Trophoblast cell (in vitro differentiated cells and primary cell): ENCODE measurements at regions not wholly inside any gene's neighbourhood (a gene's known extent, or its start where the extent isn't known, plus 50 kb on each side); places are given as distances from the start of the nearest gene placed in this dataset.

Experiments
- DNase-seq, 2 donors: peaks; one replicate each; pipeline ENCODE4 v3.0.0-alpha.2; 2016
- H2AFZ ChIP-seq: 2 replicates; pipeline ENCODE4 v1.6.1; 2013; ENCODE audit warnings: low read length, moderate library complexity, mild to moderate bottlenecking; ENCODE audit not compliant: insufficient read depth, poor library complexity
- H2AK5ac ChIP-seq: 2 replicates; pipeline ENCODE4 v1.6.1; 2013; ENCODE audit warnings: mild to moderate bottlenecking, low read length
- H2BK120ac ChIP-seq: 2 replicates; pipeline ENCODE4 v1.6.1; 2013; ENCODE audit warnings: low read length, mild to moderate bottlenecking, moderate library complexity; ENCODE audit not compliant: insufficient read depth, poor library complexity
- H2BK12ac ChIP-seq: 2 replicates; pipeline ENCODE4 v1.6.1; 2013; ENCODE audit warnings: mild to moderate bottlenecking, low read length, moderate library complexity
- H2BK5ac ChIP-seq: 2 replicates; pipeline ENCODE4 v1.6.1; 2013; ENCODE audit warnings: low read length, low read depth, moderate library complexity, mild to moderate bottlenecking; ENCODE audit not compliant: poor library complexity
- H3K14ac ChIP-seq: 2 replicates; pipeline ENCODE4 v1.6.1; 2013; ENCODE audit warnings: mild to moderate bottlenecking, low read length
- H3K18ac ChIP-seq: 2 replicates; pipeline ENCODE4 v1.6.1; 2013; ENCODE audit warnings: mild to moderate bottlenecking, low read length
- H3K23ac ChIP-seq: 2 replicates; pipeline ENCODE4 v1.6.1; 2013; ENCODE audit warnings: low read length
- H3K27ac ChIP-seq: 2 replicates; pipeline ENCODE4 v1.5.1; 2013; ENCODE audit warnings: low read depth, mild to moderate bottlenecking, inconsistent platforms, low read length, moderate library complexity
- H3K27me3 ChIP-seq: 2 replicates; pipeline ENCODE4 v1.6.1; 2013; ENCODE audit warnings: inconsistent platforms, mild to moderate bottlenecking, low read length, moderate library complexity; ENCODE audit not compliant: insufficient read depth
- H3K36me3 ChIP-seq, 2 experiments: 1 replicate in 1 of 2; 2 replicates in 1 of 2; pipeline ENCODE4 v1.6.1; 2013; ENCODE audit warnings: low read length in 2 of 2, mild to moderate bottlenecking in 2 of 2, moderate library complexity in 1 of 2; ENCODE audit not compliant: insufficient read depth in 2 of 2, control insufficient read depth in 1 of 2
- H3K4ac ChIP-seq: 2 replicates; pipeline ENCODE4 v1.6.1; 2013; ENCODE audit warnings: low read depth, mild to moderate bottlenecking, low read length, moderate library complexity
- H3K4me1 ChIP-seq, 2 experiments: 1 replicate in 1 of 2; 2 replicates in 1 of 2; pipeline ENCODE4 v1.6.1; 2013; ENCODE audit warnings: low read length in 2 of 2, mild to moderate bottlenecking in 2 of 2, moderate library complexity in 1 of 2; ENCODE audit not compliant: insufficient read depth in 2 of 2, control insufficient read depth in 1 of 2
- H3K4me2 ChIP-seq: 2 replicates; pipeline ENCODE4 v1.6.1; 2013; ENCODE audit warnings: inconsistent platforms, mild to moderate bottlenecking, low read length, moderate library complexity
- H3K4me3 ChIP-seq: 2 replicates; pipeline ENCODE4 v1.5.1; 2013; ENCODE audit warnings: mild to moderate bottlenecking, low read depth, low read length, inconsistent platforms
- H3K79me1 ChIP-seq: one replicate; pipeline ENCODE4 v1.6.1; 2013; ENCODE audit warnings: low read length
- H3K79me2 ChIP-seq: 2 replicates; pipeline ENCODE4 v1.6.1; 2013; ENCODE audit warnings: low read length, mild to moderate bottlenecking; ENCODE audit not compliant: control insufficient read depth, insufficient read depth, poor library complexity
- H3K9ac ChIP-seq: 2 replicates; pipeline ENCODE4 v1.6.1; 2013; ENCODE audit warnings: mild to moderate bottlenecking, low read length
- H3K9me3 ChIP-seq: 2 replicates; pipeline ENCODE4 v1.6.1; 2013; ENCODE audit warnings: low read depth, mild to moderate bottlenecking, control low read depth, inconsistent platforms, low read length; ENCODE audit not compliant: insufficient read depth
- H4K12ac ChIP-seq: 2 replicates; pipeline ENCODE4 v1.6.1; 2013; ENCODE audit warnings: low read depth, mild to moderate bottlenecking, low read length, moderate library complexity
- H4K8ac ChIP-seq: 2 replicates; pipeline ENCODE4 v1.6.1; 2013; ENCODE audit warnings: low read depth, mild to moderate bottlenecking, low read length, moderate library complexity
- H4K91ac ChIP-seq: one replicate; pipeline ENCODE4 v1.6.1; 2013; ENCODE audit warnings: low read depth, mild to moderate bottlenecking, low read length, moderate library complexity
- WGBS: extraction: QIAGEN DNeasy Blood & Tissue Kit; methylation state at CpG from one replicate; pipeline ENCODE4 v1.1.7; 2013; ENCODE audit warnings: missing lambda C conversion rate; ENCODE audit not compliant: insufficient read length, insufficient coverage; ENCODE audit errors: extremely low coverage; 5-methylcytosine and 5-hydroxymethylcytosine counted together

GRCh38 chr4:115278830-115279229 is 165.4 kb upstream of the NDST4 start:
- DNase-seq: no peak
- WGBS: no CpG with 5 or more reads among the region's 1 CpG
- Histone ChIP-seq H3K23ac (no peak overlapping the region), H3K18ac (no peak overlapping the region), H2BK12ac (no peak overlapping the region), H3K14ac (no peak overlapping the region), H3K4me2 (no peak overlapping the region), H2AK5ac (no peak overlapping the region), H2BK120ac (no peak overlapping the region), H4K8ac (no peak overlapping the region), H3K79me2 (no peaks in the 10 kb centered on the region), H3K4me3 (no peak overlapping the region), H3K27me3 (no peaks in the 10 kb centered on the region), H2AFZ (no peak overlapping the region), H3K4ac (no peak overlapping the region), H3K79me1 (no peaks in the 10 kb centered on the region), H3K4me1 (no peaks in the 10 kb centered on the region), H4K91ac (no peak overlapping the region), H3K27ac (no peak overlapping the region), H3K9ac (no peak overlapping the region), H3K9me3 (no peaks in the 10 kb centered on the region), H2BK5ac (no peak overlapping the region), H3K36me3 (no peaks in the 10 kb centered on the region), H4K12ac (no peak overlapping the region)

- Histone ChIP-seq H3K14ac (no peak overlapping the region), H2BK5ac (no peak overlapping the region), H3K18ac (no peak overlapping the region), H3K9ac (no peak overlapping the region), H3K27me3 (no peaks in the 10 kb centered on the region), H2BK12ac (no peak overlapping the region), H3K4ac (no peak overlapping the region), H3K9me3 (no peaks in the 10 kb centered on the region), H2AK5ac (no peak overlapping the region), H3K79me1 (no peaks in the 10 kb centered on the region), H2AFZ (no peak overlapping the region), H4K8ac (no peak overlapping the region), H4K12ac (no peak overlapping the region), H4K91ac (no peak overlapping the region), H3K4me1 (no peaks in the 10 kb centered on the region), H3K36me3 (no peaks in the 10 kb centered on the region), H3K27ac (no peak overlapping the region), H3K79me2 (no peaks in the 10 kb centered on the region), H3K23ac (no peak overlapping the region), H3K4me3 (no peak overlapping the region), H3K4me2 (no peak overlapping the region), H2BK120ac (no peak overlapping the region)
- no CpG with 5 or more reads among the region's 2 CpGs for WGBS
- no peak for DNase-seq
Measured at GRCh38 chr4:115275615-115276014, 162.2 kb upstream of the NDST4 start.

GRCh38 chr4:115274545-115274944 is 161.1 kb upstream of the NDST4 start:
- Histone ChIP-seq H3K79me1 (no peaks in the 10 kb centered on the region), H2AFZ (no peak overlapping the region), H2AK5ac (no peak overlapping the region), H3K9me3 (no peaks in the 10 kb centered on the region), H3K4me3 (no peak overlapping the region), H3K9ac (no peak overlapping the region), H2BK120ac (no peak overlapping the region), H3K27me3 (no peaks in the 10 kb centered on the region), H4K8ac (no peak overlapping the region), H3K18ac (no peak overlapping the region), H3K79me2 (no peaks in the 10 kb centered on the region), H3K36me3 (no peaks in the 10 kb centered on the region), H3K4me2 (no peak overlapping the region), H3K23ac (no peak overlapping the region), H3K27ac (no peak overlapping the region), H4K91ac (no peak overlapping the region), H2BK5ac (no peak overlapping the region), H3K4me1 (no peaks in the 10 kb centered on the region), H4K12ac (no peak overlapping the region), H3K14ac (no peak overlapping the region), H3K4ac (no peak overlapping the region), H2BK12ac (no peak overlapping the region)
- no peak for DNase-seq

GRCh38 chr4:115272594-115272993 is 159.2 kb upstream of the NDST4 start:
- Histone ChIP-seq H3K4ac (no peak overlapping the region), H2BK120ac (no peak overlapping the region), H3K14ac (no peak overlapping the region), H3K79me1 (no peaks in the 10 kb centered on the region), H3K27ac (no peak overlapping the region), H3K4me1 (no peaks in the 10 kb centered on the region), H3K27me3 (no peaks in the 10 kb centered on the region), H3K79me2 (no peaks in the 10 kb centered on the region), H4K12ac (no peak overlapping the region), H3K23ac (no peak overlapping the region), H3K4me3 (no peak overlapping the region), H4K8ac (no peak overlapping the region), H2AFZ (no peak overlapping the region), H3K4me2 (no peak overlapping the region), H3K18ac (no peak overlapping the region), H2BK5ac (no peak overlapping the region), H3K9me3 (no peaks in the 10 kb centered on the region), H2AK5ac (no peak overlapping the region), H3K36me3 (no peaks in the 10 kb centered on the region), H4K91ac (no peak overlapping the region), H2BK12ac (no peak overlapping the region), H3K9ac (no peak overlapping the region)
- no peak for DNase-seq
- no CpG with 5 or more reads among the region's 2 CpGs for WGBS

GRCh38 chr4:115272185-115272584 is 158.8 kb upstream of the NDST4 start:
- Histone ChIP-seq H3K9me3 (no peaks in the 10 kb centered on the region), H3K4me1 (no peaks in the 10 kb centered on the region), H2AK5ac (no peak overlapping the region), H4K8ac (no peak overlapping the region), H4K91ac (no peak overlapping the region), H3K4ac (no peak overlapping the region), H2BK12ac (no peak overlapping the region), H3K9ac (no peak overlapping the region), H3K36me3 (no peaks in the 10 kb centered on the region), H3K14ac (no peak overlapping the region), H3K27me3 (no peaks in the 10 kb centered on the region), H2BK120ac (no peak overlapping the region), H3K79me1 (no peaks in the 10 kb centered on the region), H3K4me2 (no peak overlapping the region), H3K79me2 (no peaks in the 10 kb centered on the region), H3K23ac (no peak overlapping the region), H3K18ac (no peak overlapping the region), H3K4me3 (no peak overlapping the region), H2BK5ac (no peak overlapping the region), H4K12ac (no peak overlapping the region), H2AFZ (no peak overlapping the region), H3K27ac (no peak overlapping the region)
- no CpG with 5 or more reads among the region's 1 CpG for WGBS
- no peak for DNase-seq
